GM21390 (cell line): ENCODE measurements at regions not wholly inside any gene's neighbourhood (a gene's known extent, or its start where the extent isn't known, plus 50 kb on each side); places are given as distances from the start of the nearest gene placed in this dataset.

Source experiments
- ATAC-seq: cut with Tn5 transposase; IDR thresholded peaks from one replicate; pipeline ENCODE4 v1.9.1; 2021; ENCODE audit not compliant: unreplicated experiment

- ATAC-seq: no peak
Observed at GRCh38 chr5:4363045-4363444, 767.4 kb downstream of the IRX1 start.

DNA sequence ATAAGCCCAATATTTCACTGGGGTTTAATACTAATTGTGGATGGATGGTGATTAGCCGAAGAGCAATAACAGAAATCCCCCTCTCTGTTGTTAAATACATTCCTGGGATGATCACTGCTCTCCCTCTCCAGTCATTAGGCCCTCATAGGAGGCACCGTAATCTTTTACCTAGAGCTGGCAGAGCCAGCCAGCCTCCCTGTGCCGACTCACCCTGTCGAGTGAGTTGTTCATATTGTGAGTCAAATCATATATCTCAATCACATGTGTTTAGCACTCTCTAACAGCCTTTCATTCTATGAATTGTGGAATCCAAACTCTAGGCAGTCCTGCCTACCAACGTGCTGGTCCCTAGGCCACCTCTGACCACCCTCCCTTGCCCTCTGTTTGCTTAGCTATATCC, 771.0 kb downstream of the IRX1 start:
- no peak for ATAC-seq

- no peak for ATAC-seq
Observed at GRCh38 chr5:4370218-4370617, 769.9 kb upstream of the ADAMTS16 start.

- no peak for ATAC-seq
Observed at GRCh38 chr5:4372481-4372880, 767.6 kb upstream of the ADAMTS16 start.

DNA sequence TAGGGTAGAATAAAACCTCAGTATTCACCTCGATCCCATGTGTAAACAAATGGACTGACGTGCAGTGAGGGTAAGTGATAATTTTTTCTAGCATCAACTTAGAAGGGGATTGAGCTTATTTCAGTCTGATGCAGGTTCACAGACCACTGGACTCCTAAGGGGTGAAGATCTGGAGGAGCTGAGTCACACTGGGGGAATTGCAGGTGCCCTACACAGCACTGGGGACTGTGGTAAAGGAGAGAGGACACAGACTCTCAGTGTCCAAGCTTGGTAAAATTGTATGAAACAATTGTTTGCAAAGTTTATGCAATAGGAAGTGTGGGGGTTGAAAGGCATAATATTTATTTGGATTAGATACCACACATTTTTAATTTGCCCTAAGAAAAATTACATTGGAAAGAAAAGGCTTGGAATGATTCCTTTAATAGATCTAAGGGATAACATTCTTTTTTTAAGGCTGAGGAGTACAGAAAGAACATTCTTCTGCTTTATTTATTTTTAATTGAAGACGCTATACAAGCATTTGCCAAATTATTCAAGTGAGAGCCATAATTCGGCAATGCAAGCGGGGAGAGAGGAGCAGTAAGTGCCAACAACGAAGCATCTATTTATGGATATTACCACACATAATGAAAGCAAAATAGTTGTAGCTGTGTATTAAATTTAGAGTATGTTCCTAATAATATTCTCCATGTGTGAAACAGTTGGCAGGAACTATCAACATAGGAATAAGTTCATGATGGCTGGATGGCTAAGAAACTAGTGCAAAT, 766.9 kb upstream of the ADAMTS16 start:
- ATAC-seq: no peak

GRCh38 chr5:4374866-4375265, 765.3 kb upstream of the ADAMTS16 start:
- ATAC-seq: no peak

- no peak for ATAC-seq
Observed at GRCh38 chr5:4375640-4376039, 764.5 kb upstream of the ADAMTS16 start.

DNA sequence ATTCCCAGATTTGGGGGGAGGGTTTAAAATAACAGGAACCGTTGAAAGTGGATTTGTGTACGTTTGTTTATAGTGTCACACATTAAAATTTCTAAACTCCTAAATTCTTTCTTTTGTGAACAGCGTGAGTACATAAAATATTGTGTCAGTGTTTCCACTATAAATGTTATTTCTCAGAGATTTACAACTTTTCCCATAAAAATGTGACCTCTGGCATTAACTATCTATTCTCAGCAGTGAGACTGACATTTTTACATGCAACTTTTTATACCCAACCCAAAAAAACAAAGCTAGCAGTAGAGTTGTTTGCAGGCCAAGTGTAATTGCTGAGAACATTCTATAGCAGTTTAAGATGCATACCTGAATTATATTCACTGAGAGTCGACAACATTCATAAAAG, 757.0 kb upstream of the ADAMTS16 start:
- ATAC-seq: no peak

DNA sequence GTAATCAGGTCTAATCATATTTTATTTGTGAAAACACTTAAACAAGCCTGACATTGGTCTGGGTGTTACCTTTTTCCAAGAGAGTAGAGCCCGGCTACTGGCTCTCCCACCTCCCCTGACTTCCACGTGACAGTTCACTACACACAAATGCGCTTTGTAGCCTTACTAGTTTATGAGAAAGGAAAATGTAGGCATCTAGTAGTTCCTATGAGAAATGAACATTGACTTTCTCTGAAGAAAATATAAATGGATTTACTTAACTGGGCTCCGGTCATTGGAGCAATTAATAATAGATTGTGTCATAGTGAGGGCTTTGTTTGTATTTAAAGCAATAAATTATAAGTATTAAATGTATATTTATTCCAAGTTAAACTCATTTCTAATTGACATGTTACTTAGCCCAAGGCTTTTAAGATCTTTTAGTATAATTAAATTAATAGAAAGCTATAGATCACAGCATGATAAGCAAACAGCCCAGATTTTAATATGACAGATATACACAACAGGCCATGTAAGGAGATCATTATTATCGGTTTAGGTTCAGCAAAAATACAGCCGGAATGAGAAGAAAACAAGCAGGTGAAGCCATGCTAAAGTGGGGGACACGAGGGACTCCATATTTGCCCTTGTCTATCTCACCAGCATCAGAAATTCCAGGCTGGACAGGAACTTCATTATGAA, 756.5 kb upstream of the ADAMTS16 start:
- ATAC-seq: no peak

GRCh38 chr5:4384649-4385048, 755.5 kb upstream of the ADAMTS16 start:
- no peak for ATAC-seq

GRCh38 chr5:4386152-4386551, 754.0 kb upstream of the ADAMTS16 start:
- no peak for ATAC-seq

- no peak for ATAC-seq
Observed at GRCh38 chr5:4387290-4387689, 752.8 kb upstream of the ADAMTS16 start.

GRCh38 chr5:4395752-4396151, 744.4 kb upstream of the ADAMTS16 start:
- ATAC-seq: no peak

GRCh38 chr5:4405614-4406219, 734.4 kb upstream of the ADAMTS16 start:
- ATAC-seq: no peak

- no peak for ATAC-seq
Observed at GRCh38 chr5:4410151-4410550, 730.0 kb upstream of the ADAMTS16 start.

- ATAC-seq: no peak
Observed at GRCh38 chr5:4411664-4412063, 728.5 kb upstream of the ADAMTS16 start.

GRCh38 chr5:4413996-4414395, 726.1 kb upstream of the ADAMTS16 start:
- no peak for ATAC-seq

GRCh38 chr5:4418084-4418483, 722.0 kb upstream of the ADAMTS16 start:
- ATAC-seq: no peak

GRCh38 chr5:4419281-4419680, 720.8 kb upstream of the ADAMTS16 start:
- ATAC-seq: no peak

- ATAC-seq: no peak
Observed at GRCh38 chr5:4420177-4420576, 720.0 kb upstream of the ADAMTS16 start.

DNA sequence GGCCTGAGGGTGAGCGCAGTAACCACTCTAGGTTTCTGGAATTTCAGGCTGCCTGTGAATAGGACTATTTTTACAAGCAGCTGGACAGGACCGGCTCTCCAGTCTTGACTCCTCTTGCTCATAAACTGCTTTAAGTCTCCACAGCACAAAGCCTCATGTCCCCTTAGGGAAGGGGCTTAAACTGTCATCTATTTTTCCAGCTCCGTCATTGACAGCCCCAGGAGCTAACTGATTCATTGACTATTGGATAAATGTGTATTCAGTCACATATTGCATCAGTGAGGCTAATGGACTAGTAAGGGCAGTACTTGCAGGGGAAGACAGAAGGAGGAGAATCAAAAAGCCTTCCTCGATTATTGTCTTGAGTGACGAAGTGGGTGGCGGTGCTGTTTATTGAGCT, 719.4 kb upstream of the ADAMTS16 start:
- ATAC-seq: no peak

DNA sequence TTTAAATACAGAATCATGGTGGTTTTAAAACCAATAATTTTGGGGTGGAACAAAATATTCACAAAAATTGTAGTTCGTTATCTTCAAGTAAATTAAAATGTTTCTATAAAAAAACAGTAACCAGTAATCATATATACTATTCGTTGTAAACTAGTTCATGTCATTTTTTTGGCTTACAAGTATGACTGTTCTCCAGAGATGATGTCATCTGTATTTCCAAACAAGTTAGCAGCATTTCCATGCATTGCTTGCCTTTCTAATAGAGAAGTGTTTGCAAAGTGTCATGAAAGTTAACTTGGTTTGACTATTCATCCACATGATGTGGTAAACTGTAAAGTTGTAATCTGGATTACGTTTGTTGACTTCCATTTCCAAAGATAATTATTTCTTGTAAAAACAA, 717.9 kb upstream of the ADAMTS16 start:
- no peak for ATAC-seq
